CD14-positive monocyte (primary cell): ENCODE measurements at regions not wholly inside any gene's neighbourhood (a gene's known extent, or its start where the extent isn't known, plus 50 kb on each side); places are given as distances from the start of the nearest gene placed in this dataset.

Source experiments
- DNase-seq, 3 donors: peaks; one replicate each; pipeline ENCODE4 v3.0.0-alpha.2; 2011 to 2022
- H2AFZ ChIP-seq: 2 replicates; pipeline ENCODE4 v1.6.0; 2012; ENCODE audit warnings: mild to moderate bottlenecking, low read depth, low read length, inconsistent platforms; ENCODE audit not compliant: insufficient read depth, poor library complexity, severe bottlenecking
- H3K27ac ChIP-seq, 2 donors: 1 replicate in 1 of 2; 2 replicates in 1 of 2; pipeline ENCODE4 v1.5.1; 2012 to 2013; ENCODE audit warnings: low read length in 2 of 2, control low read depth in 1 of 2, inconsistent platforms in 1 of 2, low read depth in 1 of 2, mild to moderate bottlenecking in 1 of 2
- H3K27me3 ChIP-seq, 2 donors: one replicate each; pipeline versions ENCODE4 v1.6.0 to v1.6.1; 2011 to 2013; ENCODE audit warnings: low read length in 2 of 2; ENCODE audit not compliant: control insufficient read depth in 2 of 2, insufficient read depth in 2 of 2
- H3K36me3 ChIP-seq, 2 donors: replicated peaks in 1 of 2; 1 replicate in 1 of 2; 2 replicates in 1 of 2; pipeline versions ENCODE4 v1.5.1 to v1.6.1; 2012 to 2013; ENCODE audit warnings: low read length in 2 of 2, control low read depth in 1 of 2, inconsistent platforms in 1 of 2, mild to moderate bottlenecking in 1 of 2; ENCODE audit not compliant: insufficient read depth in 2 of 2, control insufficient read depth in 1 of 2
- H3K4me1 ChIP-seq, 2 donors: 1 replicate in 1 of 2; 2 replicates in 1 of 2; pipeline versions ENCODE4 v1.5.1 to v1.6.1; 2012 to 2013; ENCODE audit warnings: low read length in 2 of 2, control low read depth in 1 of 2, inconsistent platforms in 1 of 2, mild to moderate bottlenecking in 1 of 2, moderate library complexity in 1 of 2; ENCODE audit not compliant: insufficient read depth in 2 of 2, control insufficient read depth in 1 of 2
- H3K4me2 ChIP-seq: replicated peaks from 2 replicates; pipeline ENCODE3; 2012; ENCODE audit warnings: low read length, moderate library complexity, mild to moderate bottlenecking; ENCODE audit not compliant: poor library complexity, severe bottlenecking; ENCODE audit errors: extremely low read depth
- H3K4me3 ChIP-seq, 3 experiments: fragments of 200-600 bp in 1 of 3; sonication (generic) in 1 of 3; replicated peaks in 1 of 3; 1 replicate in 2 of 3; 2 replicates in 1 of 3; pipeline ENCODE4 v1.5.1; 2011 to 2013; ENCODE audit warnings: low read length in 3 of 3, mild to moderate bottlenecking in 3 of 3, control low read depth in 2 of 3, low read depth in 2 of 3, inconsistent platforms in 1 of 3, moderate library complexity in 1 of 3
- H3K79me2 ChIP-seq: 2 replicates; pipeline ENCODE4 v1.6.0; 2012; ENCODE audit warnings: mild to moderate bottlenecking, control low read depth, inconsistent platforms, low read length, moderate library complexity; ENCODE audit not compliant: insufficient read depth
- H3K9ac ChIP-seq: 2 replicates; pipeline ENCODE4 v1.6.0; 2017; ENCODE audit warnings: low read length, mild to moderate bottlenecking; ENCODE audit not compliant: insufficient read depth, poor library complexity, severe bottlenecking
- H3K9me3 ChIP-seq, 2 donors: replicated peaks in 1 of 2; 1 replicate in 1 of 2; 2 replicates in 1 of 2; pipeline versions ENCODE4 v1.5.1 to v1.6.1; 2012 to 2013; ENCODE audit warnings: low read length in 2 of 2, control low read depth in 1 of 2; ENCODE audit not compliant: control insufficient read depth in 1 of 2, insufficient read depth in 1 of 2
- H4K20me1 ChIP-seq: 2 replicates; pipeline ENCODE4 v1.6.0; 2012; ENCODE audit warnings: mild to moderate bottlenecking, low read length, control low read depth, moderate library complexity; ENCODE audit not compliant: insufficient read depth
- H3K27ac Mint-ChIP-seq, 7 donors: one replicate each; pipeline ENCODE4 v1.8.0; 2020; ENCODE audit warnings: mild to moderate bottlenecking in 7 of 7, mixed read lengths in 7 of 7, moderate library complexity in 6 of 7, inconsistent platforms in 2 of 7
- H3K27me3 Mint-ChIP-seq, 3 donors: one replicate each; pipeline ENCODE4 v1.8.0; 2021 to 2022; ENCODE audit warnings: low read depth in 3 of 3, mild to moderate bottlenecking in 3 of 3, mixed read lengths in 3 of 3, moderate library complexity in 3 of 3, inconsistent platforms in 1 of 3
- H3K36me3 Mint-ChIP-seq, 2 donors: one replicate each; pipeline ENCODE4 v1.8.0; 2020; ENCODE audit warnings: mixed read lengths in 2 of 2, inconsistent platforms in 1 of 2, mild to moderate bottlenecking in 1 of 2
- H3K4me1 Mint-ChIP-seq: one replicate; pipeline ENCODE4 v1.8.0; 2020; ENCODE audit warnings: mild to moderate bottlenecking, mixed read lengths
- H3K4me3 Mint-ChIP-seq, 2 donors: one replicate each; pipeline ENCODE4 v1.8.0; 2020; ENCODE audit warnings: mild to moderate bottlenecking in 2 of 2, mixed read lengths in 2 of 2, moderate library complexity in 1 of 2
- H3K9me3 Mint-ChIP-seq, 7 donors: one replicate each; pipeline ENCODE4 v1.8.0; 2020 to 2022; ENCODE audit warnings: mixed read lengths in 7 of 7, mild to moderate bottlenecking in 6 of 7, moderate library complexity in 6 of 7, inconsistent platforms in 2 of 7
- intact Hi-C, 2 donors: fragments of 100-400 bp; cut with micrococcal nuclease; formaldehyde crosslinking; loops; one replicate each; pipeline versions ENCODE4 v1.15.0 to v1.15.1; 2023
- TF ChIP-seq, protein P1 (sequence below): fragments of 200-600 bp; IDR thresholded peaks from one replicate; pipeline ENCODE4 v1.8.0; 2022; ENCODE audit warnings: antibody characterized with exemption, mild to moderate bottlenecking

DNA sequence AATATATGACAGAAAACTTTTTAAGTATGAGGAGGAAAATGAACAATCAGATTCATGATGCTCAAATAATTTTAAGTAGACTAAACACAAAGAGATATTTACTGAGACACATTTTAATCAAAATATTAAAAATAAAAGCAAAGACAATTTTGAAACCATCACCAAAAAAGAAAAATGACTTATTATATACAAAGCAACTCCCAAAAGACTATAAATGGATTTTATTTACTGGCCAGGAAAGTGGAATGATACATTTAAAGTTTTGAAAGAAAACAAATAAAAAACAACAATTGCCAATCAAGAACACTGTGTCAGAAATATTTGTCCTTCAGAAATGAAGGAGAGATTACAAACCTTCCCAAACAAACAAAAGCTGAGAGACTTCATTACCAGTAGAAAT, 968.5 kb upstream of the CELF4 start:
- peaks cover 0 to 11% (median 5%) of the 10 kb centered on the region in 7 donors for H3K9me3 Mint-ChIP-seq

DNA sequence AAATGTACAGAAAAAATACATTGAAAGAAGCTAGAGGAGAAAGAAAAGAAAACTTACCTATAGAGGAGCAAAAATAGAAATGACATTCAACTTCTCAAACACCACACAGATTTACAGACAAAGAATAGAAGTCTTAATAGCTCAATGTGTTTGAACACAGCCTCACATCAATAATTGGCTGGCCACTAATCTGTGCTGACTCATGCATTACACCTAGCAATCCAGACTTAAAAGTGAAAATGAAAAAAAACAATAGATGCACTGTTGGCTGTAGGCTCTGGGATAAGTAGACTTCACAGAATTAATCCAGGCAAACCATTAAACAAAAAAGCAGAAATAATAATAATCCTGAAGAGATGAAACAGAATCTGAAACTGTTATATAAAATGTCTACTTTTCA, 961.3 kb upstream of the CELF4 start:
- H3K27ac Mint-ChIP-seq, result no peak overlapping the region
- Histone ChIP-seq H3K36me3 (no peaks in the 10 kb centered on the region), H3K27ac (no peak overlapping the region), H4K20me1 (no peaks in the 10 kb centered on the region), H3K4me2 (no peak overlapping the region), H3K79me2 (no peaks in the 10 kb centered on the region), H3K27me3 (no peaks in the 10 kb centered on the region), H3K4me1 (no peaks in the 10 kb centered on the region), H3K4me3 (no peak overlapping the region), H2AFZ (no peak overlapping the region), H3K9me3 (no peaks in the 10 kb centered on the region), H3K9ac (no peak overlapping the region)
- DNase-seq, result no peak
- H3K27me3 Mint-ChIP-seq, result no peaks in the 10 kb centered on the region
- peaks cover 0 to 6% (median 2%) of the 10 kb centered on the region in 7 donors for H3K9me3 Mint-ChIP-seq
- peaks cover 6% of the 10 kb centered on the region for H3K4me1 Mint-ChIP-seq
- intact Hi-C loops, result no loop called here
- no peak overlapping the region for H3K4me3 Mint-ChIP-seq
- no peaks in the 10 kb centered on the region for H3K36me3 Mint-ChIP-seq
- TF ChIP-seq, protein P1, sequence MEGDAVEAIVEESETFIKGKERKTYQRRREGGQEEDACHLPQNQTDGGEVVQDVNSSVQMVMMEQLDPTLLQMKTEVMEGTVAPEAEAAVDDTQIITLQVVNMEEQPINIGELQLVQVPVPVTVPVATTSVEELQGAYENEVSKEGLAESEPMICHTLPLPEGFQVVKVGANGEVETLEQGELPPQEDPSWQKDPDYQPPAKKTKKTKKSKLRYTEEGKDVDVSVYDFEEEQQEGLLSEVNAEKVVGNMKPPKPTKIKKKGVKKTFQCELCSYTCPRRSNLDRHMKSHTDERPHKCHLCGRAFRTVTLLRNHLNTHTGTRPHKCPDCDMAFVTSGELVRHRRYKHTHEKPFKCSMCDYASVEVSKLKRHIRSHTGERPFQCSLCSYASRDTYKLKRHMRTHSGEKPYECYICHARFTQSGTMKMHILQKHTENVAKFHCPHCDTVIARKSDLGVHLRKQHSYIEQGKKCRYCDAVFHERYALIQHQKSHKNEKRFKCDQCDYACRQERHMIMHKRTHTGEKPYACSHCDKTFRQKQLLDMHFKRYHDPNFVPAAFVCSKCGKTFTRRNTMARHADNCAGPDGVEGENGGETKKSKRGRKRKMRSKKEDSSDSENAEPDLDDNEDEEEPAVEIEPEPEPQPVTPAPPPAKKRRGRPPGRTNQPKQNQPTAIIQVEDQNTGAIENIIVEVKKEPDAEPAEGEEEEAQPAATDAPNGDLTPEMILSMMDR, result no peak

More for the DNA sequence above, 968.5 kb upstream of the CELF4 start:
- Histone ChIP-seq H3K36me3 (no peaks in the 10 kb centered on the region), H3K4me1 (no peaks in the 10 kb centered on the region), H4K20me1 (no peaks in the 10 kb centered on the region), H3K27me3 (no peaks in the 10 kb centered on the region), H3K79me2 (no peaks in the 10 kb centered on the region), H3K4me3 (no peak overlapping the region), H3K9me3 (peaks cover 6 to 9% of the 10 kb centered on the region in 2 donors), H3K4me2 (no peak overlapping the region), H3K9ac (no peak overlapping the region), H3K27ac (no peak overlapping the region), H2AFZ (no peak overlapping the region)
- Mint-ChIP-seq H3K36me3 (no peaks in the 10 kb centered on the region), H3K4me1 (no peaks in the 10 kb centered on the region), H3K4me3 (no peak overlapping the region), H3K27ac (no peak overlapping the region), H3K27me3 (no peaks in the 10 kb centered on the region)
- TF ChIP-seq, protein P1, result no peak
- intact Hi-C loops, result no loop called here
- no peak for DNase-seq
